ENCODE measurements at regions not wholly inside any gene's neighbourhood (a gene's known extent, or its start where the extent isn't known, plus 50 kb on each side); places are given as distances from the start of the nearest gene placed in this dataset.

DNA sequence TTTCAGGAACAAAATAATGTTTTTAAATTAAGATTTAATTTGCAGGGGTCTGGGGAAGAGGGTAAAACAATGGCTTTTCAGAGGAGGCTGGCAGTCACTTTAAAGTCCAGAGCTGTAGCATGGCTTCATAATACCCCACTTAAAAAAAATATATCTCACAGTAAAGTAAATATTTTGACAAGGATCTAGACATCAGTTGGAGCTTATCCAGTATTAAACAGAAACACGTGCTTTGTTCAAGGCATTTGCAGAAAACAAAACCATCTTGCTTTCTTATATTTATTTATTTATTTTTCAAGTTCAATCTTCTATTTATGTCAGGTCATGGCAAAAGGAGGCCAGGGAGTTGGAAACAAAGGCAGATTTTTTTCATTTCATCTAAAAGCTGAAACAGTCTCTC, 53.3 kb upstream of the PRL start:
- TF ChIP-seq, protein P1, sequence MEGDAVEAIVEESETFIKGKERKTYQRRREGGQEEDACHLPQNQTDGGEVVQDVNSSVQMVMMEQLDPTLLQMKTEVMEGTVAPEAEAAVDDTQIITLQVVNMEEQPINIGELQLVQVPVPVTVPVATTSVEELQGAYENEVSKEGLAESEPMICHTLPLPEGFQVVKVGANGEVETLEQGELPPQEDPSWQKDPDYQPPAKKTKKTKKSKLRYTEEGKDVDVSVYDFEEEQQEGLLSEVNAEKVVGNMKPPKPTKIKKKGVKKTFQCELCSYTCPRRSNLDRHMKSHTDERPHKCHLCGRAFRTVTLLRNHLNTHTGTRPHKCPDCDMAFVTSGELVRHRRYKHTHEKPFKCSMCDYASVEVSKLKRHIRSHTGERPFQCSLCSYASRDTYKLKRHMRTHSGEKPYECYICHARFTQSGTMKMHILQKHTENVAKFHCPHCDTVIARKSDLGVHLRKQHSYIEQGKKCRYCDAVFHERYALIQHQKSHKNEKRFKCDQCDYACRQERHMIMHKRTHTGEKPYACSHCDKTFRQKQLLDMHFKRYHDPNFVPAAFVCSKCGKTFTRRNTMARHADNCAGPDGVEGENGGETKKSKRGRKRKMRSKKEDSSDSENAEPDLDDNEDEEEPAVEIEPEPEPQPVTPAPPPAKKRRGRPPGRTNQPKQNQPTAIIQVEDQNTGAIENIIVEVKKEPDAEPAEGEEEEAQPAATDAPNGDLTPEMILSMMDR (conservative IDR thresholded peaks at IDR 0.05 in 1 of 2, IDR thresholded peaks at IDR 0.05 in 1 of 2; ENCODE audit: low read depth in 1 of 2, low read length in 2 of 2) = no peak
- TF ChIP-seq EZH2 (IDR thresholded peaks at IDR 0.05; ENCODE audit: low read length, missing control alignments) = no peak
